SK-N-SH treated with all-trans-retinoic acid at 6 μM for 48 hours (cell line): ENCODE measurements at regions not wholly inside any gene's neighbourhood (a gene's known extent, or its start where the extent isn't known, plus 50 kb on each side); places are given as distances from the start of the nearest gene placed in this dataset.
"Not testable (repeated sequence)": the region's sequence is repeated elsewhere in the genome, so short reads cannot be mapped to it uniquely, and the experiment has no call there.

Source experiments
- ATAC-seq: fragments of 200-7000 bp; cut with Tn5 transposase; 3 replicates; pipeline ENCODE4 v1.9.1; 2020; ENCODE audit warnings: mild to moderate bottlenecking, moderate library complexity
- ARNTL ChIP-seq: fragments of 450-650 bp; formaldehyde crosslinking; IDR thresholded peaks from 2 replicates; pipeline ENCODE4 v1.5.0; 2020; ENCODE audit warnings: low read depth, mild to moderate bottlenecking, moderate library complexity, borderline replicate concordance
- BACH2 ChIP-seq: fragments of 250-450 bp; sonication (Bioruptor Pico); IDR thresholded peaks from 2 replicates; pipeline ENCODE4 v1.9.0; 2021; ENCODE audit warnings: mild to moderate bottlenecking, borderline replicate concordance
- CREB5 ChIP-seq: fragments of 250-450 bp; sonication (Bioruptor Pico); IDR thresholded peaks from 2 replicates; pipeline ENCODE4 v1.5.1; 2020; ENCODE audit warnings: low read depth, mild to moderate bottlenecking, moderate library complexity
- CSDC2 ChIP-seq: fragments of 250-450 bp; sonication (Bioruptor Pico); IDR thresholded peaks from 2 replicates; pipeline ENCODE4 v1.5.0; 2020; ENCODE audit warnings: mild to moderate bottlenecking, moderate library complexity
- GLIS3 ChIP-seq: fragments of 250-450 bp; sonication (Bioruptor Pico); IDR thresholded peaks from 2 replicates; pipeline ENCODE4 v1.5.0; 2020; ENCODE audit warnings: mild to moderate bottlenecking, moderate library complexity
- ISL1 ChIP-seq: fragments of 250-450 bp; sonication (Bioruptor Pico); IDR thresholded peaks from 2 replicates; pipeline ENCODE4 v2.1.2; 2022; ENCODE audit warnings: mild to moderate bottlenecking, moderate library complexity
- OSR1 ChIP-seq: fragments of 250-450 bp; sonication (Bioruptor Pico); IDR thresholded peaks from 2 replicates; pipeline ENCODE4 v1.8.0; 2022; ENCODE audit warnings: moderate library complexity, mild to moderate bottlenecking, inconsistent platforms
- POU6F1 ChIP-seq: fragments of 250-450 bp; sonication (Bioruptor Pico); IDR thresholded peaks from 2 replicates; pipeline ENCODE4 v1.8.0; 2021; ENCODE audit warnings: low read depth, mild to moderate bottlenecking, moderate library complexity, borderline replicate concordance
- PPARA ChIP-seq: fragments of 250-450 bp; sonication (Bioruptor Pico); IDR thresholded peaks from 2 replicates; pipeline ENCODE4 v1.5.0; 2020; ENCODE audit warnings: mild to moderate bottlenecking, borderline replicate concordance
- RARB ChIP-seq: fragments of 250-450 bp; sonication (Bioruptor Pico); IDR thresholded peaks from 2 replicates; pipeline ENCODE4 v1.8.0; 2021; ENCODE audit warnings: mild to moderate bottlenecking, moderate library complexity
- SNAI2 ChIP-seq: fragments of 250-450 bp; sonication (Bioruptor Pico); IDR thresholded peaks from 2 replicates; pipeline ENCODE4 v1.5.0; 2020; ENCODE audit warnings: mild to moderate bottlenecking, moderate library complexity
- TCF4 ChIP-seq: fragments of 250-450 bp; sonication (Bioruptor Pico); IDR thresholded peaks from 2 replicates; pipeline ENCODE4 v1.8.0; 2021; ENCODE audit warnings: mild to moderate bottlenecking, moderate library complexity, borderline replicate concordance
- TOX ChIP-seq: fragments of 250-450 bp; sonication (Bioruptor Pico); IDR thresholded peaks from 2 replicates; pipeline ENCODE4 v1.8.0; 2021; ENCODE audit warnings: mild to moderate bottlenecking, moderate library complexity, borderline replicate concordance
- ZFP3 ChIP-seq: fragments of 250-450 bp; sonication (Bioruptor Pico); IDR thresholded peaks from 2 replicates; pipeline ENCODE4 v1.5.0; 2020; ENCODE audit warnings: mild to moderate bottlenecking, moderate library complexity
- ZFP30 ChIP-seq: fragments of 450-650 bp; formaldehyde crosslinking; IDR thresholded peaks from 2 replicates; pipeline ENCODE4 v1.5.0; 2022; ENCODE audit warnings: mild to moderate bottlenecking, moderate library complexity
- ZNF565 ChIP-seq: fragments of 450-650 bp; formaldehyde crosslinking; conservative IDR thresholded peaks from 2 replicates; pipeline ENCODE4 v1.5.0; 2020; ENCODE audit warnings: low read depth, mild to moderate bottlenecking, moderate library complexity
- ZNF70 ChIP-seq: fragments of 450-650 bp; formaldehyde crosslinking; IDR thresholded peaks from 2 replicates; pipeline ENCODE4 v1.5.0; 2020; ENCODE audit warnings: mild to moderate bottlenecking, moderate library complexity
- ZNF8 ChIP-seq: fragments of 450-650 bp; formaldehyde crosslinking; IDR thresholded peaks from 2 replicates; pipeline ENCODE4 v1.5.0; 2020; ENCODE audit warnings: mild to moderate bottlenecking, moderate library complexity
- TF ChIP-seq, protein P1 (sequence below): fragments of 250-450 bp; sonication (Bioruptor Pico); IDR thresholded peaks from 2 replicates; pipeline ENCODE4 v1.5.1; 2021; ENCODE audit warnings: mild to moderate bottlenecking, moderate library complexity
- TF ChIP-seq, protein P2 (sequence below): fragments of 250-450 bp; sonication (Bioruptor Pico); IDR thresholded peaks from 2 replicates; pipeline ENCODE4 v1.5.0; 2020; ENCODE audit warnings: mild to moderate bottlenecking, moderate library complexity
- TF ChIP-seq, protein P3 (sequence below): fragments of 250-450 bp; sonication (Bioruptor Pico); IDR thresholded peaks from 2 replicates; pipeline ENCODE4 v1.8.0; 2020; ENCODE audit warnings: mild to moderate bottlenecking, moderate library complexity, borderline replicate concordance

- no peak for TF ChIP-seq ZNF8 (CRISPR knock-in tag)
- TF ChIP-seq BACH2 (CRISPR knock-in tag): no peak
- no peak for TF ChIP-seq POU6F1
- TF ChIP-seq ZNF70 (CRISPR knock-in tag): no peak
- TF ChIP-seq, protein P1, sequence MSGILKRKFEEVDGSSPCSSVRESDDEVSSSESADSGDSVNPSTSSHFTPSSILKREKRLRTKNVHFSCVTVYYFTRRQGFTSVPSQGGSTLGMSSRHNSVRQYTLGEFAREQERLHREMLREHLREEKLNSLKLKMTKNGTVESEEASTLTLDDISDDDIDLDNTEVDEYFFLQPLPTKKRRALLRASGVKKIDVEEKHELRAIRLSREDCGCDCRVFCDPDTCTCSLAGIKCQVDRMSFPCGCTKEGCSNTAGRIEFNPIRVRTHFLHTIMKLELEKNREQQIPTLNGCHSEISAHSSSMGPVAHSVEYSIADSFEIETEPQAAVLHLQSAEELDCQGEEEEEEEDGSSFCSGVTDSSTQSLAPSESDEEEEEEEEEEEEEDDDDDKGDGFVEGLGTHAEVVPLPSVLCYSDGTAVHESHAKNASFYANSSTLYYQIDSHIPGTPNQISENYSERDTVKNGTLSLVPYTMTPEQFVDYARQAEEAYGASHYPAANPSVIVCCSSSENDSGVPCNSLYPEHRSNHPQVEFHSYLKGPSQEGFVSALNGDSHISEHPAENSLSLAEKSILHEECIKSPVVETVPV (CRISPR knock-in tag): no peak
- no peak for TF ChIP-seq CREB5 (CRISPR knock-in tag)
- TF ChIP-seq GLIS3: no peak
- no peak for TF ChIP-seq ARNTL (CRISPR knock-in tag)
- no peak for TF ChIP-seq ZFP30
- TF ChIP-seq ISL1 (CRISPR knock-in tag): no peak
- TF ChIP-seq TOX (CRISPR knock-in tag): no peak
- TF ChIP-seq, protein P2, sequence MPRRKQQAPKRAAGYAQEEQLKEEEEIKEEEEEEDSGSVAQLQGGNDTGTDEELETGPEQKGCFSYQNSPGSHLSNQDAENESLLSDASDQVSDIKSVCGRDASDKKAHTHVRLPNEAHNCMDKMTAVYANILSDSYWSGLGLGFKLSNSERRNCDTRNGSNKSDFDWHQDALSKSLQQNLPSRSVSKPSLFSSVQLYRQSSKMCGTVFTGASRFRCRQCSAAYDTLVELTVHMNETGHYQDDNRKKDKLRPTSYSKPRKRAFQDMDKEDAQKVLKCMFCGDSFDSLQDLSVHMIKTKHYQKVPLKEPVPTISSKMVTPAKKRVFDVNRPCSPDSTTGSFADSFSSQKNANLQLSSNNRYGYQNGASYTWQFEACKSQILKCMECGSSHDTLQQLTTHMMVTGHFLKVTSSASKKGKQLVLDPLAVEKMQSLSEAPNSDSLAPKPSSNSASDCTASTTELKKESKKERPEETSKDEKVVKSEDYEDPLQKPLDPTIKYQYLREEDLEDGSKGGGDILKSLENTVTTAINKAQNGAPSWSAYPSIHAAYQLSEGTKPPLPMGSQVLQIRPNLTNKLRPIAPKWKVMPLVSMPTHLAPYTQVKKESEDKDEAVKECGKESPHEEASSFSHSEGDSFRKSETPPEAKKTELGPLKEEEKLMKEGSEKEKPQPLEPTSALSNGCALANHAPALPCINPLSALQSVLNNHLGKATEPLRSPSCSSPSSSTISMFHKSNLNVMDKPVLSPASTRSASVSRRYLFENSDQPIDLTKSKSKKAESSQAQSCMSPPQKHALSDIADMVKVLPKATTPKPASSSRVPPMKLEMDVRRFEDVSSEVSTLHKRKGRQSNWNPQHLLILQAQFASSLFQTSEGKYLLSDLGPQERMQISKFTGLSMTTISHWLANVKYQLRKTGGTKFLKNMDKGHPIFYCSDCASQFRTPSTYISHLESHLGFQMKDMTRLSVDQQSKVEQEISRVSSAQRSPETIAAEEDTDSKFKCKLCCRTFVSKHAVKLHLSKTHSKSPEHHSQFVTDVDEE (CRISPR knock-in tag): no peak
- TF ChIP-seq SNAI2: no peak
- no peak for TF ChIP-seq OSR1
- TF ChIP-seq RARB: no peak
- TF ChIP-seq CSDC2 (CRISPR knock-in tag): no peak
- TF ChIP-seq ZFP3 (CRISPR knock-in tag): no peak
- TF ChIP-seq PPARA (CRISPR knock-in tag): no peak
- no peak for ATAC-seq
These were observed 113.3 kb upstream of the SHISA3 start for GRCh38 chr4:42284030-42284429.

GRCh38 chr4:42288876-42289275 lies 108.4 kb upstream of the SHISA3 start:
- not testable (repeated sequence) for ATAC-seq

- not testable (repeated sequence) for ATAC-seq
These were observed 105.1 kb upstream of the SHISA3 start for GRCh38 chr4:42292192-42292591.

DNA sequence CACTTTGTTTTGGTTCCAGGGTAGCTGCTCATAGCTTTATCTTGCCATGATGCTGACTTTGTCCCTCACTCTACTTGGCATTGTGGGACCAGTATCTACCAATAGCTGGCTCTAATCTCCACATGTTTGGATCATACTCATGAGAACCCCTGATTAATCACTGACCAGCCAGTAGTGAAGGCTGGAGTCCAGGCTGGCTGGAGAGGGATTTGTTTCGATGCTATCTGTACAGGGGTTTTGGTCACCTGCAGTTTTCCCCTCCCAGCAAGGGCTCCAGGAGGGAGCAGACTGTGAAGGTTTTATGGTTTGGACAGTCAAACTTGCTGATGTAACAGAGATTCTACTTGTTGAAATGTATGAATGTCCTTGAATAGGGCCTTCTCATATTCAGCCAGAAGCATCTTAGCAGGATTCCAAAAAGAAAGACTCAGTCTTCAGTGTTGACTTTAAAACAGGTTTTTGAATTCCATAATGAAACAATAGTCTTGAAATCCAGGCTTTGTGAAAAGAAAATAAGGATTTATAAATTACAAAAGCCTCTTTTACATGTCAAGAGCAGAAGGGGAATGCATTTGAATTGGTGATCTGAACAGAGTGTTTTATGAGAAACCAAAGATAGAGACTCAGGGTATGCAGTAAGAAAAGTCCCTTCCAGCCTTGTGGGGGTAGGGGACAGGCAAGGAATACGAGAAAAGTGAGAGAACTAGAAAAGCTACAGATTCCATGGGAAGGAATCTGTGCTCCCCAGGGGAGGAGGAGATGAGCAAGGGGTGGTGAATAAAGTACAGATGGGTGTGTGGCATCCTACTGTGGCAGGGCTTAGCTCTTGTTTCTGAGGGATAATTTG lies 103.1 kb upstream of the SHISA3 start:
- ATAC-seq: no peak
- no peak for TF ChIP-seq SNAI2
- TF ChIP-seq ZNF565 (CRISPR knock-in tag): no peak
- TF ChIP-seq ZNF8 (CRISPR knock-in tag): no peak
- TF ChIP-seq ZFP30: no peak
- no peak for TF ChIP-seq CREB5 (CRISPR knock-in tag)
- no peak for TF ChIP-seq BACH2 (CRISPR knock-in tag)
- TF ChIP-seq, protein P3, sequence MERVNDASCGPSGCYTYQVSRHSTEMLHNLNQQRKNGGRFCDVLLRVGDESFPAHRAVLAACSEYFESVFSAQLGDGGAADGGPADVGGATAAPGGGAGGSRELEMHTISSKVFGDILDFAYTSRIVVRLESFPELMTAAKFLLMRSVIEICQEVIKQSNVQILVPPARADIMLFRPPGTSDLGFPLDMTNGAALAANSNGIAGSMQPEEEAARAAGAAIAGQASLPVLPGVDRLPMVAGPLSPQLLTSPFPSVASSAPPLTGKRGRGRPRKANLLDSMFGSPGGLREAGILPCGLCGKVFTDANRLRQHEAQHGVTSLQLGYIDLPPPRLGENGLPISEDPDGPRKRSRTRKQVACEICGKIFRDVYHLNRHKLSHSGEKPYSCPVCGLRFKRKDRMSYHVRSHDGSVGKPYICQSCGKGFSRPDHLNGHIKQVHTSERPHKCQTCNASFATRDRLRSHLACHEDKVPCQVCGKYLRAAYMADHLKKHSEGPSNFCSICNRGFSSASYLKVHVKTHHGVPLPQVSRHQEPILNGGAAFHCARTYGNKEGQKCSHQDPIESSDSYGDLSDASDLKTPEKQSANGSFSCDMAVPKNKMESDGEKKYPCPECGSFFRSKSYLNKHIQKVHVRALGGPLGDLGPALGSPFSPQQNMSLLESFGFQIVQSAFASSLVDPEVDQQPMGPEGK (CRISPR knock-in tag): no peak
- TF ChIP-seq TOX (CRISPR knock-in tag): no peak
- TF ChIP-seq, protein P1 (CRISPR knock-in tag): no peak
- no peak for TF ChIP-seq TCF4 (CRISPR knock-in tag)
- no peak for TF ChIP-seq OSR1
- TF ChIP-seq ARNTL (CRISPR knock-in tag): no peak
- no peak for TF ChIP-seq ISL1 (CRISPR knock-in tag)
- no peak for TF ChIP-seq CSDC2 (CRISPR knock-in tag)
- TF ChIP-seq RARB: no peak
- TF ChIP-seq GLIS3: no peak
